D721Med (cell line): ENCODE measurements at regions not wholly inside any gene's neighbourhood (a gene's known extent, or its start where the extent isn't known, plus 50 kb on each side); places are given as distances from the start of the nearest gene placed in this dataset.
A peak's percentile ranks its signal among the peaks of the same experiment; 100 is the strongest.

Experiments
- DNase-seq: peaks from one replicate; pipeline ENCODE4 v3.0.0; 2011; ENCODE audit warnings: low spot score; ENCODE audit not compliant: insufficient read length
- FAIRE-seq: peaks from 2 replicates; lab custom pipeline; 2011; peaks lifted over from hg19 to GRCh38; lab: Jason Lieb, UNC
- CTCF ChIP-seq: IDR thresholded peaks from 2 replicates; pipeline ENCODE4 v1.5.1; 2012; ENCODE audit warnings: mild to moderate bottlenecking, control low read depth; ENCODE audit not compliant: insufficient read depth; ENCODE audit errors: missing control alignments

- FAIRE-seq (peak; percentile 89), DNase-seq (peak; percentile 99)
- no peak for TF ChIP-seq CTCF
Measured at GRCh38 chr20:63085151-63085861, 78.5 kb upstream of the BHLHE23 start.

- DNase-seq: no peak
- FAIRE-seq: no peak
- TF ChIP-seq CTCF: no peak
Measured at GRCh38 chr20:63084563-63084927, 77.8 kb upstream of the BHLHE23 start.

DNA sequence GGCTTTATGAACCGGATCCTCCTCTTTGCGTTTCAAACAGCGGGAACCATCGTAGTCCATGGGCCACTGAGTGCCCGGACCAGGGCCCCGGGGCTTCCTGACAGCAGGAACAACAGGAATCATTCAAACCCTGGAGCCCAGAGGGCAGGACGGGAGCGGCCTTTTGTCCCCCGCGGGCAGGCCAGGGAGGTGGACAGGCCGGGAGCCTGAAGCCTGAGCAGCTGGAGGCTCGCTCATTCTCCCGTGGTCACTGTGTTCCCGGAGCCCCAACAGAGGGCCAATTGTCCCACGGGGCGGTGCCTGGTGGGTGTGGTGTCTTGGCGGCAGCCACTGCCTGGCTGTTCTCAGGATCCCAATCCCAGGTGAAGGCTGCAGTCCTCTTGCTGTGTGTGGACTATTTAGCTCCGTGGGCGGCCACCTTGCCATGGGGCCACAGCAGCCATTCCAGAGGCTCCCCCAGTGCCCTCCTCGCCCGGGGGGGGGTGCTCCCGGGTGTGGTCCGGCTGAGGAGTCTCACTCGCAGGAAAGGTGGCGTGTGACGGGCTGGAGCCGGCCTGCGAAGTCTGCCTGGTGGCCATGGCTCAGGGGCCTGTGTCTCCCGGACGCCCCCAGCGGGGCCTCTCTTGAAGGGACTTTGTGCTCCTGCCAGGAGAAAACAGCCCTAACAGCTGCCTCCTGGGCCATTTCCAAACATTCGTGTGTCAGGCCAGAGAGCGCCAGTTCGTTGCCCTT lies 77.2 kb upstream of the BHLHE23 start:
- FAIRE-seq (no peak), DNase-seq (no peak)
- TF ChIP-seq CTCF: no peak

- no peak for TF ChIP-seq CTCF
- DNase-seq (no peak), FAIRE-seq (no peak)
Measured at GRCh38 chr20:63082939-63083735, 76.4 kb upstream of the BHLHE23 start.

DNA sequence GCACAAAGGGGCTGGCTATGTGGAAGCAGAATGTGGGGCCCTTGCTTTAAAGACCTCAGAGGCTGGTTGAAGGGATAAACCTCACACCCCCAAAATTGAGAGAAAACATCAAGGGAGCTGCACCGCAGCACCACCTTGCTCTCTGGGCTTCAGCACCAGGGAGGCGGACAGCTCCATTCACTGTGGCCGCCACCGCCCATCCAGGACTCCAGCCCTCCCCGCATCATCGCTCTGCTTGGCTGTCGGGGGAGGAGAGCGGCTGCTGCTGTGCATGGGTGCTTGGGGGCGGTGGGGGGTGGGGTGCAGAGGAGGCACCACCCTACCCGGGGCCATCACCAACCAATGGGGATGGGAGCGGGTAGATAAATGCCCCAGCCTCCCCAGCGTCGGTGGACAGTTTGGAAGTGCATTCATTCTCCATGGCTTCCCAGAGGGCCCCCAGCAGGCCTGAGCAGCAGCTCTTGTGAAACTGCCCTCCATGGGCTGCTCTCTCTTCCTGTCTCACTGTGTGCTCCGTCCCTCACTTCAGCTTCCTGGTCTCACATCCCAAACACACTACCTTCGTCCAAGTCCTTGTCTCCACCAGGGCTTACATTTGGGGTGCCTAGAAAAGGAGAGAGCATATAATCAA lies 75.7 kb upstream of the BHLHE23 start:
- TF ChIP-seq CTCF: no peak
- FAIRE-seq (no peak), DNase-seq (no peak)

- no peak for TF ChIP-seq CTCF
- DNase-seq (no peak), FAIRE-seq (no peak)
Measured at GRCh38 chr20:63081831-63082230, 75.1 kb upstream of the BHLHE23 start.
